ENCODE measurements at regions not wholly inside any gene's neighbourhood (a gene's known extent, or its start where the extent isn't known, plus 50 kb on each side); places are given as distances from the start of the nearest gene placed in this dataset.

GRCh38 chr4:10963958-10964703, 279.6 kb upstream of the CLNK start:
- CTCF ChIA-PET = no interaction called here
- peaks cover 46% of the 10 kb centered on the region for H3K9me3 ChIP-seq (ENCODE audit: low read depth, low read length, poor library complexity, severe bottlenecking)
- no peaks in the 10 kb centered on the region for H3K27me3 ChIP-seq (replicated peaks; ENCODE audit: insufficient read depth, low read depth, low read length, poor library complexity)
- intact Hi-C loops (cut with micrococcal nuclease; ENCODE audit: unreplicated experiment) = no loop called here
- DNase-seq (ENCODE audit: low spot score) = no peak
- no TSS peak for BruUV-seq (replicated peaks)
- H3K36me3 ChIP-seq (ENCODE audit: insufficient read depth, low read length, poor library complexity, severe bottlenecking) = no peaks in the 10 kb centered on the region
- no peak overlapping the region for H3K4me3 ChIP-seq (ENCODE audit: low read depth, low read length, poor library complexity, severe bottlenecking)
- TF ChIP-seq, protein P1, sequence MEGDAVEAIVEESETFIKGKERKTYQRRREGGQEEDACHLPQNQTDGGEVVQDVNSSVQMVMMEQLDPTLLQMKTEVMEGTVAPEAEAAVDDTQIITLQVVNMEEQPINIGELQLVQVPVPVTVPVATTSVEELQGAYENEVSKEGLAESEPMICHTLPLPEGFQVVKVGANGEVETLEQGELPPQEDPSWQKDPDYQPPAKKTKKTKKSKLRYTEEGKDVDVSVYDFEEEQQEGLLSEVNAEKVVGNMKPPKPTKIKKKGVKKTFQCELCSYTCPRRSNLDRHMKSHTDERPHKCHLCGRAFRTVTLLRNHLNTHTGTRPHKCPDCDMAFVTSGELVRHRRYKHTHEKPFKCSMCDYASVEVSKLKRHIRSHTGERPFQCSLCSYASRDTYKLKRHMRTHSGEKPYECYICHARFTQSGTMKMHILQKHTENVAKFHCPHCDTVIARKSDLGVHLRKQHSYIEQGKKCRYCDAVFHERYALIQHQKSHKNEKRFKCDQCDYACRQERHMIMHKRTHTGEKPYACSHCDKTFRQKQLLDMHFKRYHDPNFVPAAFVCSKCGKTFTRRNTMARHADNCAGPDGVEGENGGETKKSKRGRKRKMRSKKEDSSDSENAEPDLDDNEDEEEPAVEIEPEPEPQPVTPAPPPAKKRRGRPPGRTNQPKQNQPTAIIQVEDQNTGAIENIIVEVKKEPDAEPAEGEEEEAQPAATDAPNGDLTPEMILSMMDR (conservative IDR thresholded peaks at IDR 0.05; ENCODE audit: low read depth, low read length) = no peak
- H3K27ac ChIP-seq (ENCODE audit: low read depth, low read length, poor library complexity, severe bottlenecking) = no peak overlapping the region
- no peaks in the 10 kb centered on the region for H3K4me1 ChIP-seq (ENCODE audit: insufficient read depth, low read length, poor library complexity, severe bottlenecking)
- POLR2A ChIA-PET (ENCODE audit: low non-redundant PET) = no interaction called here

DNA sequence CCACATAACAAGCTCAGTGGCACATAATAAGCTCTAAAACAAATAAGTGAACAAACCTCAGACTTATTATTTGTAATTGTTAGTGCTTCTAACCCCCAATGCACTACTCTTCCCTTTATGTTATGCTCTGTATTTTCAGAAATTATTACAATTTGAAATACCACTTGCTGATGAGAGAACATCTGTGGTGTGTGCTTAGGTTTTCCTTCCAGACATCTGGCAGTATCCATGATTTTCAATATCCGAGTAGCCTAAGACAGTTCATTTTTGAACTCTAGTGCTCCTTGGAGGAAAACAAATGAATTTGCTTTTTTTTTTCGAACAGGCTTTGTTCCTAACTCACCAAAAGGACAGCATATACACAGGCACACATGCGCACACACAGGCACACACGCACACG, 278.7 kb upstream of the CLNK start:
- TF ChIP-seq EZH2 (IDR thresholded peaks at IDR 0.05; ENCODE audit: borderline replicate concordance, low read depth, low read length, poor library complexity, severe bottlenecking) = no peak
- TF ChIP-seq, protein P1 (conservative IDR thresholded peaks at IDR 0.05; ENCODE audit: low read depth, low read length) = no peak
- Histone ChIP-seq H3K4me3 (ENCODE audit: low read depth, low read length, poor library complexity, severe bottlenecking) (no peak overlapping the region), H3K27ac (ENCODE audit: low read depth, low read length, poor library complexity, severe bottlenecking) (no peak overlapping the region), H3K9me3 (ENCODE audit: low read depth, low read length, poor library complexity, severe bottlenecking) (peaks cover 42% of the 10 kb centered on the region), H3K36me3 (ENCODE audit: insufficient read depth, low read length, poor library complexity, severe bottlenecking) (no peaks in the 10 kb centered on the region), H3K27me3 (replicated peaks; ENCODE audit: insufficient read depth, low read depth, low read length, poor library complexity) (no peaks in the 10 kb centered on the region), H3K4me1 (ENCODE audit: insufficient read depth, low read length, poor library complexity, severe bottlenecking) (no peaks in the 10 kb centered on the region)
- CTCF ChIA-PET = no interaction called here
- BruUV-seq (replicated peaks) = no TSS peak
- intact Hi-C loops (cut with micrococcal nuclease; ENCODE audit: unreplicated experiment) = no loop called here
- no peak for DNase-seq (ENCODE audit: low spot score)
- POLR2A ChIA-PET (ENCODE audit: low non-redundant PET) = no interaction called here

DNA sequence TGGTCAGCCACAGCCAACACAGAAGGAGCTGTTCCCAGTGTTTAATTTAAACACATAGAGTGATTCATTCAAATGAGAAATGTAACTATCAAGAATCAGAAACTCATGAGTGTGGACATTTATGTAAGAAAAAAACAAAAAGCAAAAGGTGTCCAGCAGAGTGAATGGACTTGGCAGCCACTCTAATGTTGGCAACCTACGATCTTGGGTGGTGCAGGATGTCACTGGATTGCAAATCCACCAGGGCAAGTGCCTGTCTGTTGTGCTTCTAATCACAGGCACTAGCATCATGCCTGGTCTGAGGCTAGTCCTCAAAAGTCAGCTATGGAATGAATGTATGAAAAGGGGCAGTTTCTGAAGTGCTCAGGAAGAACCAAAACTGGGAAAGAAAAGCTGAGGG, 277.7 kb upstream of the CLNK start:
- CTCF ChIA-PET = no interaction called here
- BruUV-seq (replicated peaks) = no TSS peak
- Histone ChIP-seq H3K36me3 (ENCODE audit: insufficient read depth, low read length, poor library complexity, severe bottlenecking) (no peaks in the 10 kb centered on the region), H3K27me3 (replicated peaks; ENCODE audit: insufficient read depth, low read depth, low read length, poor library complexity) (no peaks in the 10 kb centered on the region), H3K4me3 (ENCODE audit: low read depth, low read length, poor library complexity, severe bottlenecking) (no peak overlapping the region), H3K27ac (ENCODE audit: low read depth, low read length, poor library complexity, severe bottlenecking) (no peak overlapping the region), H3K4me1 (ENCODE audit: insufficient read depth, low read length, poor library complexity, severe bottlenecking) (no peaks in the 10 kb centered on the region), H3K9me3 (ENCODE audit: low read depth, low read length, poor library complexity, severe bottlenecking) (peaks cover 35% of the 10 kb centered on the region)
- DNase-seq (ENCODE audit: low spot score) = no peak
- TF ChIP-seq, protein P1 (conservative IDR thresholded peaks at IDR 0.05; ENCODE audit: low read depth, low read length) = no peak
- no peak for TF ChIP-seq EZH2 (IDR thresholded peaks at IDR 0.05; ENCODE audit: borderline replicate concordance, low read depth, low read length, poor library complexity, severe bottlenecking)
- POLR2A ChIA-PET (ENCODE audit: low non-redundant PET) = no interaction called here
- intact Hi-C loops (cut with micrococcal nuclease; ENCODE audit: unreplicated experiment) = no loop called here

All from A673 (cell line).